Thyroid gland (tissue), 4 donors: ENCODE measurements at regions not wholly inside any gene's neighbourhood (a gene's known extent, or its start where the extent isn't known, plus 50 kb on each side); places are given as distances from the start of the nearest gene placed in this dataset.

Source experiments
- POLR2A ChIP-seq, 2 donors: fragments of 450-650 bp; IDR thresholded peaks; one replicate each; pipeline ENCODE4 v1.6.1; 2017; ENCODE audit warnings: antibody characterized with exemption in 2 of 2, mild to moderate bottlenecking in 2 of 2, moderate library complexity in 1 of 2
- TF ChIP-seq, protein P1 (sequence below), 6 experiments: fragments of 200-600 bp in 3 of 6; fragments of 450-650 bp in 3 of 6; sonication (generic) in 3 of 6; IDR thresholded peaks; one replicate each; pipeline ENCODE4 v1.5.1; 2016 to 2019; ENCODE audit warnings: antibody characterized with exemption in 6 of 6, mild to moderate bottlenecking in 2 of 6, inconsistent platforms in 1 of 6, moderate library complexity in 1 of 6

DNA sequence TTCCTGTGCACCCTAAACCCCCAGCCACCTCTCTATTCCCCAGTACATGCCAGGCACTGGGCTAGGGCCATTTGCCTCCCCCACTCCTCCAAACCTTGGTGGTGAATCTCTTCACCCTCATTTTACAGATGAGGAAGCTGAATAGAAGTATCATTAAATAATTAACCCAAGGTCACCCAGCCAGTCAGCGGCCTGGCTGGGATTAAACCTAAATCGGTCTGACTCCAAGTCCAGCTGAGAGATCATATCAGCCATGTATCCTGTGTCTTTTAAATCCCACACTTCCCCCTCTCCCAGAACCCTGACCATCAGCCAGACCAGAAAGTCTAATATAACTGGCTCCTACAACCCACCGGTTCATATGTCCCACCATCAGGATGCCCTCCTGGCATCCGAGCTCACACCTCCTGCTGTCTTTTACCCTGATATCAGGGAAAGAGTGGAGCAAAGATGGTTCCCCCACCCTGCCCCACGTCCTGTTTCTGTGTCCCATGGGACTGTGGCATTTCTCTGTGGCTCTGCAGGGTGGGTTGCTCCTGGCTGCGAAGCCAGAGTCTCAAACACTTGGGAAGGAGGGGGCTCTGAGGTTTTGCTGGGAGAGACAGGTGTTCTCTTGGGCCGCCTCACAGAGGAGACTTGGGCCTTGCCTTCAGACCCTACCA lies 145.3 kb downstream of the VEGFA start:
- TF ChIP-seq, protein P1, sequence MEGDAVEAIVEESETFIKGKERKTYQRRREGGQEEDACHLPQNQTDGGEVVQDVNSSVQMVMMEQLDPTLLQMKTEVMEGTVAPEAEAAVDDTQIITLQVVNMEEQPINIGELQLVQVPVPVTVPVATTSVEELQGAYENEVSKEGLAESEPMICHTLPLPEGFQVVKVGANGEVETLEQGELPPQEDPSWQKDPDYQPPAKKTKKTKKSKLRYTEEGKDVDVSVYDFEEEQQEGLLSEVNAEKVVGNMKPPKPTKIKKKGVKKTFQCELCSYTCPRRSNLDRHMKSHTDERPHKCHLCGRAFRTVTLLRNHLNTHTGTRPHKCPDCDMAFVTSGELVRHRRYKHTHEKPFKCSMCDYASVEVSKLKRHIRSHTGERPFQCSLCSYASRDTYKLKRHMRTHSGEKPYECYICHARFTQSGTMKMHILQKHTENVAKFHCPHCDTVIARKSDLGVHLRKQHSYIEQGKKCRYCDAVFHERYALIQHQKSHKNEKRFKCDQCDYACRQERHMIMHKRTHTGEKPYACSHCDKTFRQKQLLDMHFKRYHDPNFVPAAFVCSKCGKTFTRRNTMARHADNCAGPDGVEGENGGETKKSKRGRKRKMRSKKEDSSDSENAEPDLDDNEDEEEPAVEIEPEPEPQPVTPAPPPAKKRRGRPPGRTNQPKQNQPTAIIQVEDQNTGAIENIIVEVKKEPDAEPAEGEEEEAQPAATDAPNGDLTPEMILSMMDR (IDR thresholded peaks at IDR 0.05): no peak
- TF ChIP-seq POLR2A (IDR thresholded peaks at IDR 0.05): no peak
